ENCODE measurements at regions not wholly inside any gene's neighbourhood (a gene's known extent, or its start where the extent isn't known, plus 50 kb on each side); places are given as distances from the start of the nearest gene placed in this dataset.

GRCh38 chr16:5234295-5235050 lies 136.9 kb upstream of the EEF2KMT start:
- TF ChIP-seq CTCF (optimal IDR thresholded peaks at IDR 0.05 in 1 of 3, IDR thresholded peaks at IDR 0.05 in 1 of 3, conservative IDR thresholded peaks at IDR 0.05 in 1 of 3; ENCODE audit: extremely low read depth in 1 of 3, insufficient read depth in 2 of 3, low read length in 3 of 3): no peak
- no peak for TF ChIP-seq EZH2 (IDR thresholded peaks at IDR 0.05; ENCODE audit: low read length)

All from keratinocyte (primary cell).